ENCODE measurements at regions not wholly inside any gene's neighbourhood (a gene's known extent, or its start where the extent isn't known, plus 50 kb on each side); places are given as distances from the start of the nearest gene placed in this dataset.
"Not testable (repeated sequence)": the region's sequence is repeated elsewhere in the genome, so short reads cannot be mapped to it uniquely, and the experiment has no call there.

- DNase-seq, result no peak
Observed at GRCh38 chr13:95391362-95391761, 90.1 kb upstream of the ABCC4 start.

- no peak for DNase-seq
Observed at GRCh38 chr13:95391785-95392184, 90.5 kb upstream of the ABCC4 start.

GRCh38 chr13:95392597-95392996 lies 91.3 kb upstream of the ABCC4 start:
- no peak for DNase-seq

- no peak for DNase-seq
Observed at GRCh38 chr13:95403349-95404140, 102.3 kb upstream of the ABCC4 start.

GRCh38 chr13:95404141-95404882 lies 103.1 kb upstream of the ABCC4 start:
- DNase-seq, result peak; percentile 88

- DNase-seq, result no peak
Observed at GRCh38 chr13:95406176-95406575, 104.9 kb upstream of the ABCC4 start.

GRCh38 chr13:95411428-95412040 lies 110.3 kb upstream of the ABCC4 start:
- DNase-seq, result no peak

- DNase-seq, result no peak
Observed at GRCh38 chr13:95418946-95419345, 117.7 kb upstream of the ABCC4 start.

GRCh38 chr13:95420501-95420900 lies 119.2 kb upstream of the ABCC4 start:
- DNase-seq, result no peak

GRCh38 chr13:95426631-95427030 lies 125.4 kb upstream of the ABCC4 start:
- no peak for DNase-seq

GRCh38 chr13:95430525-95430924 lies 122.0 kb upstream of the CLDN10 start:
- DNase-seq, result not testable (repeated sequence)

GRCh38 chr13:95432141-95432540 lies 120.4 kb upstream of the CLDN10 start:
- no peak for DNase-seq

- DNase-seq, result no peak
Observed at GRCh38 chr13:95433537-95433936, 119.0 kb upstream of the CLDN10 start.

- DNase-seq, result no peak
Observed at GRCh38 chr13:95434111-95434510, 118.4 kb upstream of the CLDN10 start.

- no peak for DNase-seq
Observed at GRCh38 chr13:95437561-95437960, 115.0 kb upstream of the CLDN10 start.

GRCh38 chr13:95438297-95438696 lies 114.2 kb upstream of the CLDN10 start:
- DNase-seq, result no peak

GRCh38 chr13:95440441-95441088 lies 112.0 kb upstream of the CLDN10 start:
- no peak for DNase-seq

GRCh38 chr13:95441326-95441725 lies 111.2 kb upstream of the CLDN10 start:
- DNase-seq, result no peak

- no peak for DNase-seq
Observed at GRCh38 chr13:95444006-95444730, 108.4 kb upstream of the CLDN10 start.

- DNase-seq, result no peak
Observed at GRCh38 chr13:95445131-95445530, 107.4 kb upstream of the CLDN10 start.

GRCh38 chr13:95447814-95448213 lies 104.7 kb upstream of the CLDN10 start:
- DNase-seq, result no peak

- no peak for DNase-seq
Observed at GRCh38 chr13:95451656-95452055, 100.9 kb upstream of the CLDN10 start.

GRCh38 chr13:95452375-95452774 lies 100.1 kb upstream of the CLDN10 start:
- DNase-seq, result no peak

Data from right forelimb (tissue), 1 donor.